RWPE1 (cell line): ENCODE measurements at regions not wholly inside any gene's neighbourhood (a gene's known extent, or its start where the extent isn't known, plus 50 kb on each side); places are given as distances from the start of the nearest gene placed in this dataset.
"Not testable (repeated sequence)": the region's sequence is repeated elsewhere in the genome, so short reads cannot be mapped to it uniquely, and the experiment has no call there.

ENCODE experiments used
- CTCF ChIA-PET: fragments of 350-600 bp; sonication (Branson Sonifier 250); formaldehyde crosslinking; extraction: SDS; loops from one replicate; lab custom pipeline; 2021; lab: Yijun Ruan, JAX
- POLR2A ChIA-PET: fragments of 400-600 bp; formaldehyde crosslinking; extraction: SDS; loops from one replicate; lab custom pipeline; 2020; ENCODE audit warnings: antibody characterized with exemption; ENCODE audit not compliant: low non-redundant PET; lab: Yijun Ruan, JAX
- DNase-seq: peaks from one replicate; pipeline ENCODE4 v3.0.0; 2012; ENCODE audit warnings: low spot score
- H3K27ac ChIP-seq: fragments of 450-650 bp; 2 replicates; pipeline ENCODE4 v1.5.1; 2017
- CTCF ChIP-seq: fragments of 450-650 bp; conservative IDR thresholded peaks from 2 replicates; pipeline ENCODE4 v1.5.1; 2017; ENCODE audit warnings: low read depth, mild to moderate bottlenecking

DNA sequence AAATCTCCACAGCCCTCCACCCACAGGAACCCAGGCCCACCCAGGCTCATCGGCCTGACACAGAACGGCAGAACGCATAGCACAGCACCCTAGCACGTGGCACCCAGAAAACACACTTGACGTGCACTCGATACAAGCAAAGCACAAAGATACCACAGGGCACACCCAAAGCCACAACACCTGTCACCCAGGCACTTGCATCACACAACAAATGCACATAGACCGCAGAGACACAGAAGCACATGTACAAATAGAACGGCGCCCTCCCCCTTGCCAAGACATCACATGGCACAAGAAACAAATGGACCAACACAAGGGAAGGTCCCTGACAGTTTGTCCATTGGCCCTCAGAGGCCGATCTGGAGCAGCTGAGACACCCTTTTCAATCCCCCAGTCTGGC, 147.7 kb upstream of the WSCD1 start:
- POLR2A ChIA-PET, result no interaction called here
- no peak overlapping the region for H3K27ac ChIP-seq
- CTCF ChIA-PET, result no interaction called here
- no peak for TF ChIP-seq CTCF
- no peak for DNase-seq

- POLR2A ChIA-PET, result no interaction called here
- no peak for DNase-seq
- CTCF ChIA-PET, result no interaction called here
- no peak overlapping the region for H3K27ac ChIP-seq
- TF ChIP-seq CTCF, result no peak
Measured at GRCh38 chr17:5929721-5930120, 140.5 kb upstream of the WSCD1 start.

DNA sequence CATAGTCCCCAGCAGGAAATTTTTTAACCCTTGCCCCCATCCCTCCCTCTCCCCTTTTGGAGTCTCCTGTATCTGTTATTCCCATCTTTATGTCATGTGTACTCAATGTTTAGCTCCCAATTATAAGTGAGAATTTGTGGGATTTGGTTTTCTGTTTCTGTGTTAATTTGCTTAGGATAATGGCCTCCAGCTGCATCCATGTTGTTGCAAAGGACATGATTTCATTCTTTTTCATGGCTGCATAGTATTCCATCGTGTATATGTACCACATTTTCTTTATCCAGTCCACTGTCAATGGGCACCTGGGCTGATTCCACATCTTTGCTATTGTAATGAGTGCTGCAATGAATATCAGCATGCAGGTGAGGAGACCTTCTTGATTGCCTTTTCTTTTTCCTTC, 139.6 kb upstream of the WSCD1 start:
- POLR2A ChIA-PET, CTCF ChIA-PET, DNase-seq, H3K27ac ChIP-seq: not testable (repeated sequence)

GRCh38 chr17:5931616-5932015, 138.6 kb upstream of the WSCD1 start:
- POLR2A ChIA-PET, result no interaction called here
- H3K27ac ChIP-seq, result no peak overlapping the region
- DNase-seq, result no peak
- no peak for TF ChIP-seq CTCF
- CTCF ChIA-PET, result interaction anchor here (0.6 kb wide), 2 partner anchors 23 to 78 kb away, joined by 3 to 5 read pairs; no protein-coding TSS in a partner anchor

DNA sequence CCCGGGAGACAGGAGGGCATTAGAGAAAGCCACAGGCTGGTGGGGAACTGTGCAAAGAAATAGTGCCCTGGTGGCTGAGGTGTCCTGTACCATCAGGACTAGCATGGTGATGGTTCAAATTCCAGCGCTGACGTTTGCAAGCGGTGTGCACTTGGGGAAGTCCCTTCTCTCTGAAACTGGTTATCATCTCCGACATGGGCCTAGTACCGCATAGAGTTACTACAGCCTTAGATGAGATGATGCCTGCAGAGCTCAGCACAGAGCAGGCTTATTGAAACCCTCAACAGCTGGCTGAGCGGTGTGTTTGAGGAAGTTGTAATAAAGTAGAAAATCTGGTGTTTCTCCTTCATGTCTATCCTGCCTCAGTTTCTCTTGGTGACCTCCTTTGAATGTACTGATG, 136.7 kb upstream of the WSCD1 start:
- TF ChIP-seq CTCF, result no peak
- DNase-seq, result no peak
- POLR2A ChIA-PET, result no interaction called here
- no peak overlapping the region for H3K27ac ChIP-seq
- CTCF ChIA-PET, result interaction anchor here (0.6 kb wide), 1 partner anchor 273 kb away, joined by 3 read pairs; no protein-coding TSS in a partner anchor

DNA sequence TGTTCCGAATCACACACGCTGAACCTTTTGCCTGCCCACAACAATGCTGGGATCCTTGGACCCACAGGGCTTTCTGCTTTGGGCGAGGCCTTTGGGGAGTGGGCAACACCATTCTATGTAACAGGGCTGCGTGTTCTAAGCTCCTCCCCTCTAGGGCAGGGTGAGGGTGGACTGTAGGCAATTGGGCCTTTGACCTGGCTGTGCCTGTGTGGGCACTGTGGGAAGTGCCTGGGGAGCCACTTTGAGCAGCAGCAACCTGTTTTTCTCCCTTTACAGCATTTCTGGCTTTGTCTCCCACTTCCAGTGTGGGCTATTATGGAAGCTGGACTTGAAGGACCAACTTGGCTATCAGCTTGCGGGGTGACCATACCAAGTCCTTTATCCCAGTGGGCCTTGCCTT, 128.9 kb upstream of the WSCD1 start:
- CTCF ChIA-PET, result no interaction called here
- POLR2A ChIA-PET, result no interaction called here

DNA sequence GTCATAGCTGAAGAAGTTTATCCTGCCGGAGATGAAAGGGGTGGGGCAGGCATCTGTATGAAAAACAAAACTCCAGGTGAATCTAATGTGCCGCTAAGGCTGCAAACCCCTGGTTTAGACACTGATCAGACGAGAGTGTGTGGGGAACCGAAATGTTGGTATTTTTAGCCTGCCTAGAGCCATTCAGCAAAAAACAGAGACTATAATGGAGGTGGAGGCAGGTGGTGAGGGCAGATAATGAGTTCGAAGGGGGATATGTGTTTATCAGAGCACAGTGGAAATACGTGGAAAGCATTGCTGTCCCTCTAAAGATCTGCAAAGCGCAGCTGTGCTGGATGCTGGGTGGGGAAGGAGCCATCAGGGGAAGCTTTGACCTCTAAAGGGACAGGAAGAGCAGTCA, 127.5 kb upstream of the WSCD1 start:
- CTCF ChIA-PET, result no interaction called here
- POLR2A ChIA-PET, result no interaction called here
- DNase-seq, result no peak
- no peak for TF ChIP-seq CTCF
- no peak overlapping the region for H3K27ac ChIP-seq

More for the DNA sequence above, 128.9 kb upstream of the WSCD1 start:
- no peak overlapping the region for H3K27ac ChIP-seq
- TF ChIP-seq CTCF, result no peak
- DNase-seq, result no peak
